Cardiac fibroblast (primary cell): ENCODE measurements at regions not wholly inside any gene's neighbourhood (a gene's known extent, or its start where the extent isn't known, plus 50 kb on each side); places are given as distances from the start of the nearest gene placed in this dataset.

Experiments used
- DNase-seq, 2 donors: peaks; one replicate each; pipeline versions ENCODE4 v3.0.0 to v3.0.0-alpha.2; 2010; ENCODE audit warnings: low read depth in 2 of 2
- H3K4me3 ChIP-seq, 2 donors: replicated peaks in 1 of 2; 1 replicate in 1 of 2; 2 replicates in 1 of 2; pipeline ENCODE4 v1.5.1; 2011; ENCODE audit warnings: low read depth in 2 of 2, low read length in 2 of 2, mild to moderate bottlenecking in 2 of 2, moderate library complexity in 1 of 2
- TF ChIP-seq, protein P1 (sequence below): IDR thresholded peaks from one replicate; pipeline ENCODE4 v1.5.1; 2011; ENCODE audit warnings: low read depth, mild to moderate bottlenecking, low read length, inconsistent platforms

DNA sequence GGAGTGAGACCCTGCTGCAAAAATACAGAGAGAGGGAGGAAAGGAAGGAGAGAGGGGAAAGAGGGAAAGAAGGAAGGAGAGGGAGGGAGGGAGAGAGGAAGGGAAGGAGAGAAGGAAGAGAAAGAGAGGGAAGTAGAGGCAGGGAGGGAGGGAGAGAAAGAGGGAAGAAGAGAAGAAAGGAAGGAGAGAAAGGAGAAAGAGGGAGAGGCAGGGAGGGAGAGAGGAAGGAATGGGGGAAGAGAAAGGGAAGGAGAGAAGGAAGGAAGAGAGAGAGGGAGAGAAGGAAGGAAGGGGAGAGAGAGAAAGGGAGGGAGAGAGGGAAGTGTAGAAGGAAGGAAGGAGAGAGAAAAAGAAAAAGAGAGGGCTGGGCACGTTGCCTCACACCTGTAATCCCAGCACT, 121.7 kb downstream of the TMEM130 start:
- no peak overlapping the region for H3K4me3 ChIP-seq
- DNase-seq, result no peak
- TF ChIP-seq, protein P1, sequence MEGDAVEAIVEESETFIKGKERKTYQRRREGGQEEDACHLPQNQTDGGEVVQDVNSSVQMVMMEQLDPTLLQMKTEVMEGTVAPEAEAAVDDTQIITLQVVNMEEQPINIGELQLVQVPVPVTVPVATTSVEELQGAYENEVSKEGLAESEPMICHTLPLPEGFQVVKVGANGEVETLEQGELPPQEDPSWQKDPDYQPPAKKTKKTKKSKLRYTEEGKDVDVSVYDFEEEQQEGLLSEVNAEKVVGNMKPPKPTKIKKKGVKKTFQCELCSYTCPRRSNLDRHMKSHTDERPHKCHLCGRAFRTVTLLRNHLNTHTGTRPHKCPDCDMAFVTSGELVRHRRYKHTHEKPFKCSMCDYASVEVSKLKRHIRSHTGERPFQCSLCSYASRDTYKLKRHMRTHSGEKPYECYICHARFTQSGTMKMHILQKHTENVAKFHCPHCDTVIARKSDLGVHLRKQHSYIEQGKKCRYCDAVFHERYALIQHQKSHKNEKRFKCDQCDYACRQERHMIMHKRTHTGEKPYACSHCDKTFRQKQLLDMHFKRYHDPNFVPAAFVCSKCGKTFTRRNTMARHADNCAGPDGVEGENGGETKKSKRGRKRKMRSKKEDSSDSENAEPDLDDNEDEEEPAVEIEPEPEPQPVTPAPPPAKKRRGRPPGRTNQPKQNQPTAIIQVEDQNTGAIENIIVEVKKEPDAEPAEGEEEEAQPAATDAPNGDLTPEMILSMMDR, result no peak

DNA sequence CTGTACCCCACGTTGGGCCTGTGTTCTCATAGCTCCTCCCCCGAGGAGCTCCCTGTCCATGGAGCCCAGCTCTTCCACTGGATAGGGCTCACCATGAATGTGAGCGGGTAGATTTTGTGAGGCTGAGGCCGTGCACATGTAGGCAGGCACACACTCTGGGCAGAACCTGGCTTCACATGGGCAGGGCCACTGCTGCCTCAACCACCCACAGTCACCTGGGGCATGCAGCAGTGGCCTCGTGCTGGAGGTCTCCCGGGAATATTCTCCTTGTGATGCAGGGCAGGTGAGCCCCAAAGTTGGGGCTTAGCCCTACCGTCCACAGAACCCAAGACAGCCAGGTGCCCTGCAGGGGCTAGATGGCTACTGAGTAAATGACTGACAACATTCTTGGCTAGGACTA, 116.6 kb downstream of the TMEM130 start:
- TF ChIP-seq, protein P1, result no peak
- DNase-seq, result no peak
- H3K4me3 ChIP-seq, result no peak overlapping the region

DNA sequence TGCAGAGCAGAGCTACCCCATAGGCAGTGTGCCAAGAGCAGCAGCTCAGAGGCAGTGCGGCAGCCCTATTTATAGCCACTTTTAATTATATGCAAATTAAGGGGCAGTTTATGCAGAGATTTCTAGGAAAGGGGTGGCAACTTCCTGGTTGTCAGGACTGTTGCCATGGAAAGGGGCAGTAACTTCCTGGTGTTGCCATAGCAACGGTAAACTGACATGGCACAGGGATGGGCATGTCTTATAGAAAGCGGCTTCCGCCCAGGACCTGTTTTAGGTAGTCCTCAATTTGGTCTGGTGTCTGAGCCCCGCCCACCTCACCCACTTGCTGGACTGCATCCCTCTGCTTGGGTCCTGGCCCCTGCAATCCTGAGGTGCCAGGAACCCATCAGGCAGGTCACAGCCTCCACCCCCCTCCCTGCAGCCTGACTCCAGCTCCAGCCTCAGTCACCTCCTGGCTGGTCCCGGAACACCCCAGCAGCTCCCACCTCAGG, 115.8 kb downstream of the TMEM130 start:
- H3K4me3 ChIP-seq, result no peak overlapping the region
- peak; percentile 4 to 5 for DNase-seq
- TF ChIP-seq, protein P1, result no peak

DNA sequence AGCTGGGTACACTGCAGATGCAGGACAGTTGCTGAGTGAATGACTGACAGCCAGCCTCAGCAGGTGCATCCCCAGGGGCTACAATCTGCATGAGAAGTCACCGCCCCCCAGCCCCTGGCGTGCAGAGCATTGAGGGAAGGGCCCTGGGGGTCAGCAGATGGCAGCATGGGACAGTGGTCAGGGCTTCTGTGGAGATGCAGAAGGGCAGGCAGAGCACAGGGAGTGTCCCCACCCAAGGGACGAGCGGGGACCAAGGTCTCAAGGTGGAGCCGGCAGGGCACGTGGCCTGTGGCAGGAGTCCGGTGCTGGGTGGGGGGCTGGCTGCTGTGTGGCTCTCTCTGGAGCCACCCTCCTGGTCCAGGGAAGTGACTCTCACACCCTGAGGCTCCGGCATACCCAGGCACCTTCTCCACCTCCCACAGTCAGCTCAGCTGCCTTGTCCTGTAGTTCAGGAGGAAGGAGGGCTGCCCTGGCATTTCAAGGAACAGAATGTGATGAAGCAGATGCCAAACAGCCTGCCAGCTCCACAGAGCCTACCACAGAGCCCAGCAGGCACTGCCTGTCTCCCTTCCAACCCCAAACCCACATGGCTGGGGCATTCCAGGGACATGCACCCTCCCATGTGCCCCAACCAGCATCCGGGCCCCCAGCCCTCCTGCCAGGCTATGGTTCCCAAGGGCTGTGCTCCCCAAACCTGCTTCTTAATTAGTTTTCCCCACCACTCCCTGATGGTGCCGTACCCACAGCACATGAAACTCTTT, 114.5 kb downstream of the TMEM130 start:
- DNase-seq, result no peak

DNA sequence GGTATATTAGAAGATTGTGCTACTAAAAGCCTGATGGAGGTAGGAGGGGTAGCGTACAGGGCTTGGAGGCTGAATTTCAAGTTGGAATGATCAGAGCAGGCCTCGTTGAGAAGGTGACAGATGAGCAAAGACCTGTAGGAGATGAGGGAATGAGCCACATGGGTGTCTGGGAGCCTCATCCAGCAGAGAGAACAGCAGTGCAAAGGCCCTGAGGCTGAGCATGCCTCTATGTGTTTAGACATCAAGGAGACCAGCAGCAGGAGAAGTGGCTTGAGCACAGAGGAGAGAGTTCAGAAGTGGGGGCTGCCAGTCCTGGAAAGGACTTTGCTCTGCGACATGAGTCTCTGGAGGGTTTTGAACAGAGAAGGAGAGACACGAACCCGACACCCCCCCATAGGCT, 111.7 kb downstream of the TMEM130 start:
- DNase-seq, result no peak
- TF ChIP-seq, protein P1, result no peak

More for the DNA sequence above, 114.5 kb downstream of the TMEM130 start:
- TF ChIP-seq, protein P1, result no peak
- H3K4me3 ChIP-seq, result no peak overlapping the region

DNA sequence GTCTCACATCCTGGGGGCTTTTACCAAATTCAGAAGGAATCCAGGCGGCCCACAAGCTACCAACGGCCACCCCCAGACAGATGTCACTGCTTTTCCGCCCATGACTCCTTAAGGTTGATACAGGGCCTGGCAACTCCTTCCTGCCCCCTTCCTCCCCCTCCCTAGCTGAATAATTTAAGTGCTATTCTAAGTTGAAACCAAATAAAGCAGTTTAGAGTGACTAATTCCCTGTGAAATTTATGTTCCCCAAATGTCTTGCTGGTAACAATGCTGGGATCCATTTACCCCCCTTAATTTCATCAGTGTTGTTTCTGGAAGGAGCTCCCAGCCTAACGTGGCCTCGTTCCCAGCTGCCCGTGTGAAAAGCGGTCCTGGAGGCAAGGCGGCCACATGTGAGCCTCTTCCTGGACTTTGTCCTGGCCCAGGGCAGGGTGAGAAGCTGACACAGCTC, 109.6 kb downstream of the TMEM130 start:
- TF ChIP-seq, protein P1, result no peak
- H3K4me3 ChIP-seq, result no peak overlapping the region
- peak; percentile 4 to 6 for DNase-seq

More for the DNA sequence above, 111.7 kb downstream of the TMEM130 start:
- H3K4me3 ChIP-seq, result no peak overlapping the region
